ENCODE measurements at regions not wholly inside any gene's neighbourhood (a gene's known extent, or its start where the extent isn't known, plus 50 kb on each side); places are given as distances from the start of the nearest gene placed in this dataset.

- Histone ChIP-seq H3K4me3 (ENCODE audit: low read depth in 1 of 3, low read length in 3 of 3) (no peak overlapping the region), H3K9ac (ENCODE audit: low read depth in 1 of 2, low read length in 2 of 2) (no peak overlapping the region), H3K27me3 (ENCODE audit: control insufficient read depth in 4 of 4, insufficient read depth in 4 of 4, low read length in 3 of 4) (no peaks in the 10 kb centered on the region), H3K4me1 (ENCODE audit: control insufficient read depth in 4 of 4, insufficient read depth in 4 of 4, low read length in 3 of 4) (no peaks in the 10 kb centered on the region), H3K36me3 (ENCODE audit: control insufficient read depth in 4 of 4, insufficient read depth in 3 of 4, low read depth in 1 of 4, low read length in 3 of 4) (no peaks in the 10 kb centered on the region), H3K27ac (ENCODE audit: low read depth in 1 of 2, low read length in 2 of 2) (no peak overlapping the region), H3K9me3 (ENCODE audit: control insufficient read depth in 4 of 4, low read length in 3 of 4) (no peaks in the 10 kb centered on the region)
- no peak for TF ChIP-seq CTCF (IDR thresholded peaks at IDR 0.05; ENCODE audit: low read depth, low read length, missing input control)
- no peak for DNase-seq (ENCODE audit: low spot score)
- 94% methylated on average over 9 of the region's 9 CpGs for WGBS
These were observed 258.0 kb downstream of the MYCN start for GRCh38 chr2:16198166-16198912.

- H3K36me3 ChIP-seq (ENCODE audit: control insufficient read depth in 4 of 4, insufficient read depth in 3 of 4, low read depth in 1 of 4, low read length in 3 of 4) = no peaks in the 10 kb centered on the region
- no peak overlapping the region for H3K9ac ChIP-seq (ENCODE audit: low read depth in 1 of 2, low read length in 2 of 2)
- no peak overlapping the region for H3K27ac ChIP-seq (ENCODE audit: low read depth in 1 of 2, low read length in 2 of 2)
- H3K9me3 ChIP-seq (ENCODE audit: control insufficient read depth in 4 of 4, low read length in 3 of 4) = no peaks in the 10 kb centered on the region
- TF ChIP-seq MAX (IDR thresholded peaks at IDR 0.05) (no peak), FOXA1 (IDR thresholded peaks at IDR 0.05) (no peak), FOXA2 (IDR thresholded peaks at IDR 0.05) (no peak), REST (IDR thresholded peaks at IDR 0.05) (no peak), ATF3 (IDR thresholded peaks at IDR 0.05) (no peak), NR2F2 (IDR thresholded peaks at IDR 0.05) (no peak), ZBTB33 (IDR thresholded peaks at IDR 0.05) (no peak), TAF1 (conservative IDR thresholded peaks at IDR 0.05) (no peak), SP1 (IDR thresholded peaks at IDR 0.05) (no peak), RXRA (IDR thresholded peaks at IDR 0.05) (no peak), GABPA (IDR thresholded peaks at IDR 0.05 in 1 of 2, conservative IDR thresholded peaks at IDR 0.05 in 1 of 2) (no peak), HNF4G (IDR thresholded peaks at IDR 0.05) (no peak), YY1 (IDR thresholded peaks at IDR 0.05) (no peak), EGR1 (IDR thresholded peaks at IDR 0.05; ENCODE audit: low read depth in 2 of 2) (no peak), CTCF (IDR thresholded peaks at IDR 0.05; ENCODE audit: low read depth, low read length, missing input control) (no peak), JUND (IDR thresholded peaks at IDR 0.05) (no peak), HNF4A (conservative IDR thresholded peaks at IDR 0.05) (no peak), RAD21 (IDR thresholded peaks at IDR 0.05) (no peak)
- WGBS = 92% methylated on average over 8 of the region's 8 CpGs
- H3K4me3 ChIP-seq (ENCODE audit: low read depth in 1 of 3, low read length in 3 of 3) = no peak overlapping the region
- no peaks in the 10 kb centered on the region for H3K4me1 ChIP-seq (ENCODE audit: control insufficient read depth in 4 of 4, insufficient read depth in 4 of 4, low read length in 3 of 4)
- no peaks in the 10 kb centered on the region for H3K27me3 ChIP-seq (ENCODE audit: control insufficient read depth in 4 of 4, insufficient read depth in 4 of 4, low read length in 3 of 4)
- DNase-seq (ENCODE audit: low spot score) = no peak
These were observed 257.3 kb downstream of the MYCN start for GRCh38 chr2:16197504-16198147.
